ENCODE measurements at regions not wholly inside any gene's neighbourhood (a gene's known extent, or its start where the extent isn't known, plus 50 kb on each side); places are given as distances from the start of the nearest gene placed in this dataset.

DNA sequence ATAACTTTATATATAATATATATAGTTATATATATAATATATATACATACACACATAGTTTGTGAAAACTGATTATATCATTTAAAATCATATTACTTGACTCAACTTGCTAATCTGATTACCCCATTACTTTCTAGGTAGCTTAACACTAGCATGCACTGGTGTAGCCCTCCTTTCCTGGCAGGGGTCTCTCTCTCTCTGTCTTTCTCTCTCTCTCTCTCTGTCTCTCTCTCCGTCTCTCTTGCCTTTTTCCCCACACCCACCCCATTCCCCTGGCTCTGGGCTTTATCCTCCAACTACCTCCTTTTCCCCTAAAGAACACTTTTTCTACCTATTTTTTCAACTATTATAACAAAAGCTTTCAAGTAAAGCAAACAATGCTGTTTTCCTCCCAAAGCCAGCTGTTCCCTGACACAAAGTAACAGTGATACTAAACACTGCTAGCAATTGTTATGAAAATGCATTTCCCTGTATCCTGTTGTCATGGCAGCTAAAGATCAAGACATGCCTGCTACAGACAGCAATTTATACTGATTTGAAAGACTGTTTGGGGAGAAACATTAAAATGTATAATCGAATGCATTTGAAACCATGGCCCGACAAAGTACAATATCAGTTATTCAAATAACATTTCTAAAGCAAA is 89.4 kb downstream of the CHD9NB start:
- Histone ChIP-seq H3K9me3 (ENCODE audit: control insufficient read depth, low read depth, low read length) (no peaks in the 10 kb centered on the region), H4K20me1 (ENCODE audit: control insufficient read depth, extremely low read depth, insufficient read depth, low read length) (no peaks in the 10 kb centered on the region), H3K9me1 (ENCODE audit: control insufficient read depth, extremely low read depth, insufficient read depth, low read length) (no peaks in the 10 kb centered on the region), H3K4me2 (ENCODE audit: control insufficient read depth, extremely low read depth, insufficient read depth, low read depth, low read length) (no peak overlapping the region), H3K4me1 (ENCODE audit: control insufficient read depth, extremely low read depth, insufficient read depth, low read length) (no peaks in the 10 kb centered on the region), H3K27me3 (ENCODE audit: control insufficient read depth, extremely low read depth, insufficient read depth, low read length) (no peaks in the 10 kb centered on the region), H3K27ac (ENCODE audit: control insufficient read depth, insufficient read depth, low read length) (no peak overlapping the region), H3K36me3 (ENCODE audit: control insufficient read depth in 2 of 2, extremely low read depth in 1 of 2, insufficient read depth in 2 of 2, low read length in 2 of 2) (no peaks in the 10 kb centered on the region), H3K9ac (ENCODE audit: control insufficient read depth, extremely low read depth, insufficient read depth, low read length) (no peak overlapping the region), H2AFZ (ENCODE audit: control insufficient read depth, low read length) (no peak overlapping the region), H3K79me2 (ENCODE audit: control insufficient read depth, insufficient read depth, low read length) (no peaks in the 10 kb centered on the region), H3K4me3 (ENCODE audit: control insufficient read depth in 2 of 3, extremely low read depth in 1 of 3, insufficient read depth in 2 of 3, low read depth in 1 of 3, low read length in 3 of 3) (no peak overlapping the region)
- dilution Hi-C loops (cut with MboI; ENCODE audit: extremely low pct_ligation_motif_present, low sequenced_read_pairs), result no loop called here
- TF ChIP-seq CTCF (optimal IDR thresholded peaks at IDR 0.05 in 1 of 3, IDR thresholded peaks at IDR 0.05 in 1 of 3, conservative IDR thresholded peaks at IDR 0.05 in 1 of 3; ENCODE audit: extremely low read depth in 1 of 3, insufficient read depth in 2 of 3, low read length in 3 of 3) (no peak), EZH2 (IDR thresholded peaks at IDR 0.05; ENCODE audit: low read length) (no peak)
- FAIRE-seq (no peak), DNase-seq (ENCODE audit: low read depth, low spot score) (no peak)

- Histone ChIP-seq H3K27me3 (ENCODE audit: control insufficient read depth, extremely low read depth, insufficient read depth, low read length) (no peaks in the 10 kb centered on the region), H3K4me3 (ENCODE audit: control insufficient read depth in 2 of 3, extremely low read depth in 1 of 3, insufficient read depth in 2 of 3, low read depth in 1 of 3, low read length in 3 of 3) (no peak overlapping the region), H4K20me1 (ENCODE audit: control insufficient read depth, extremely low read depth, insufficient read depth, low read length) (no peaks in the 10 kb centered on the region), H3K9me3 (ENCODE audit: control insufficient read depth, low read depth, low read length) (no peaks in the 10 kb centered on the region), H3K4me2 (ENCODE audit: control insufficient read depth, extremely low read depth, insufficient read depth, low read depth, low read length) (no peak overlapping the region), H3K27ac (ENCODE audit: control insufficient read depth, insufficient read depth, low read length) (no peak overlapping the region), H3K79me2 (ENCODE audit: control insufficient read depth, insufficient read depth, low read length) (no peaks in the 10 kb centered on the region), H3K9me1 (ENCODE audit: control insufficient read depth, extremely low read depth, insufficient read depth, low read length) (no peaks in the 10 kb centered on the region), H3K36me3 (ENCODE audit: control insufficient read depth in 2 of 2, extremely low read depth in 1 of 2, insufficient read depth in 2 of 2, low read length in 2 of 2) (no peaks in the 10 kb centered on the region), H2AFZ (ENCODE audit: control insufficient read depth, low read length) (no peak overlapping the region), H3K9ac (ENCODE audit: control insufficient read depth, extremely low read depth, insufficient read depth, low read length) (no peak overlapping the region), H3K4me1 (ENCODE audit: control insufficient read depth, extremely low read depth, insufficient read depth, low read length) (no peaks in the 10 kb centered on the region)
- dilution Hi-C loops (cut with MboI; ENCODE audit: extremely low pct_ligation_motif_present, low sequenced_read_pairs), result no loop called here
- TF ChIP-seq CTCF (optimal IDR thresholded peaks at IDR 0.05 in 1 of 3, IDR thresholded peaks at IDR 0.05 in 1 of 3, conservative IDR thresholded peaks at IDR 0.05 in 1 of 3; ENCODE audit: extremely low read depth in 1 of 3, insufficient read depth in 2 of 3, low read length in 3 of 3) (no peak), EZH2 (IDR thresholded peaks at IDR 0.05; ENCODE audit: low read length) (no peak)
- no peak for DNase-seq (ENCODE audit: low read depth, low spot score)
- FAIRE-seq, result no peak
These were observed 93.7 kb downstream of the CHD9NB start for GRCh38 chr16:52958951-52959350.

All from keratinocyte (primary cell).